Loucy (cell line): ENCODE measurements at regions not wholly inside any gene's neighbourhood (a gene's known extent, or its start where the extent isn't known, plus 50 kb on each side); places are given as distances from the start of the nearest gene placed in this dataset.
"Not testable (repeated sequence)": the region's sequence is repeated elsewhere in the genome, so short reads cannot be mapped to it uniquely, and the experiment has no call there.

Source experiments
- H2AFZ ChIP-seq: fragments of 200-600 bp; sonication (generic); 2 replicates; pipeline ENCODE4 v1.6.0; 2016; ENCODE audit warnings: antibody characterized with exemption, mild to moderate bottlenecking, low read length, moderate library complexity
- H3F3A ChIP-seq: fragments of 200-600 bp; 2 replicates; pipeline ENCODE4 v1.6.0; 2016; ENCODE audit warnings: antibody characterized with exemption, low read depth, mild to moderate bottlenecking
- H3K27me3 ChIP-seq: fragments of 200-600 bp; sonication (generic); 2 replicates; pipeline ENCODE4 v1.6.1; 2014; ENCODE audit warnings: low read length, mild to moderate bottlenecking; ENCODE audit not compliant: insufficient read depth, poor library complexity, severe bottlenecking
- H3K36me3 ChIP-seq: fragments of 200-600 bp; sonication (generic); 2 replicates; pipeline ENCODE4 v1.6.1; 2016; ENCODE audit warnings: low read length; ENCODE audit not compliant: insufficient read depth
- H3K4me1 ChIP-seq: fragments of 200-600 bp; sonication (generic); 2 replicates; pipeline ENCODE4 v1.5.1; 2014; ENCODE audit warnings: low read length, mild to moderate bottlenecking; ENCODE audit not compliant: insufficient read depth, poor library complexity, severe bottlenecking
- H3K4me2 ChIP-seq: fragments of 200-600 bp; sonication (generic); 2 replicates; pipeline ENCODE4 v1.6.0; 2014; ENCODE audit warnings: antibody characterized with exemption, low read length, low read depth, mild to moderate bottlenecking; ENCODE audit not compliant: poor library complexity, severe bottlenecking
- H3K4me3 ChIP-seq: fragments of 200-600 bp; sonication (generic); 2 replicates; pipeline ENCODE4 v1.5.1; 2014; ENCODE audit warnings: low read length, mild to moderate bottlenecking, mixed read lengths; ENCODE audit not compliant: poor library complexity, severe bottlenecking
- H3K79me2 ChIP-seq: fragments of 200-600 bp; sonication (generic); 2 replicates; pipeline ENCODE4 v1.6.1; 2014; ENCODE audit warnings: low read length; ENCODE audit not compliant: insufficient read depth
- H3K9ac ChIP-seq: fragments of 200-600 bp; sonication (generic); 2 replicates; pipeline ENCODE4 v1.6.0; 2014; ENCODE audit warnings: mild to moderate bottlenecking, low read depth, low read length, moderate library complexity; ENCODE audit not compliant: poor library complexity, severe bottlenecking
- H3K9me2 ChIP-seq: fragments of 200-600 bp; sonication (generic); replicated peaks from 2 replicates; pipeline ENCODE4 v1.6.1; 2016; ENCODE audit warnings: low read depth, low read length, mixed read lengths
- H3K9me3 ChIP-seq: fragments of 200-600 bp; sonication (generic); 2 replicates; pipeline ENCODE4 v1.6.1; 2014; ENCODE audit warnings: mild to moderate bottlenecking, antibody characterized with exemption, low read length, low read depth; ENCODE audit not compliant: insufficient read depth
- H4K20me1 ChIP-seq: fragments of 200-600 bp; sonication (generic); 2 replicates; pipeline ENCODE4 v1.6.0; 2014; ENCODE audit warnings: antibody characterized with exemption, low read length, mild to moderate bottlenecking; ENCODE audit not compliant: insufficient read depth, poor library complexity, severe bottlenecking
- CTCF ChIP-seq: fragments of 200-600 bp; sonication (generic); conservative IDR thresholded peaks from 2 replicates; pipeline ENCODE4 v1.5.1; 2014; ENCODE audit warnings: mild to moderate bottlenecking, antibody characterized with exemption, low read length
- EZH2phosphoT487 ChIP-seq: fragments of 200-600 bp; IDR thresholded peaks from 2 replicates; pipeline ENCODE4 v1.6.1; 2018; ENCODE audit warnings: antibody characterized with exemption, mild to moderate bottlenecking, moderate library complexity, borderline replicate concordance

DNA sequence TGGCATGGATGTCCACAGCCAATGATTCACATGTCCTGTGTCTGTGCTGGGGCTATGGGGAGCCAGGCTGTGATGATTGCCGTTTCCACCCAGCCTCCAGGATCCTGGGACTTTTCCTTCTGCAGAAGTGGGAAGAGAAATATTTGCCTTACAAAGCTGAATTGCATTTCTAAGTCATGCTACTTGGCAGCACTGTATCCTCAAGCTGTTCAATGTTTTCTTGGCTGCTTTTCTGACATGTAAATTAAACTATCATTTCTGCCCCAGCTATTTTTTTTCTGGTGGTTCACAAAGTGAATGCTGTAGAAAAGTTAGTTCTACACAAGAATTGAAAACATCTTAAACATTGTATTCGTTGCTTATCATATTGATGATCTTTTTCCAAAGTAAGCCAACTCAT, 51.9 kb upstream of the TCERG1L start:
- Histone ChIP-seq H3F3A (no peaks in the 10 kb centered on the region), H3K4me2 (no peak overlapping the region), H3K4me3 (no peak overlapping the region), H4K20me1 (no peaks in the 10 kb centered on the region), H3K27me3 (no peaks in the 10 kb centered on the region), H3K36me3 (no peaks in the 10 kb centered on the region), H3K9me3 (peaks cover 7% of the 10 kb centered on the region; the same call in 1 of the 2 replicates), H3K79me2 (no peaks in the 10 kb centered on the region), H3K4me1 (no peaks in the 10 kb centered on the region), H3K9ac (no peak overlapping the region), H2AFZ (no peak overlapping the region), H3K9me2 (no peaks in the 10 kb centered on the region)
- TF ChIP-seq EZH2phosphoT487: no peak
- no peak for TF ChIP-seq CTCF

DNA sequence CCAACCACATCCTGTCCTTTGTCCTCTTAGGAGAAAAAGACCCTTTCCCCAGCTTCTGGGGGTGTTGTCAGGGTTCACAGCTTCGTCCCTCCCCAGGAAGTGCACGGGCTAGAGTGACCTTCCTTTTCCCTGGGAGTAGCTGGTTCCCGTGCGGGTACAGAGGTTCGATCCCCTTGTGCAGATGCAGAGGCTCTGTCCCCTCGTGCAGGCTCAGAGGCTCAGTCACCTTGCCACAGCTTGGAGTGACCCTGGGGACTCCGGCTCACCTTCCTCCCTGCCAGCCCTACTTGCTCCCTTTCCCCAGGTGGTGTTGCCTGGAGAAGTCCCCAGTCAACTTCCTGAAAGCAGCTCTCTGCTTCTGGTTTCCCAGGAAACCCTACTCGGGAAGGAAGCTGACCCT, 60.0 kb upstream of the TCERG1L start:
- Histone ChIP-seq H3F3A (no peaks in the 10 kb centered on the region), H3K4me3 (no peak overlapping the region), H3K9me3 (peaks cover 11% of the 10 kb centered on the region; the same call in 1 of the 2 replicates), H3K79me2 (no peaks in the 10 kb centered on the region), H2AFZ (no peak overlapping the region), H3K27me3 (no peaks in the 10 kb centered on the region), H3K4me1 (no peaks in the 10 kb centered on the region), H4K20me1 (no peaks in the 10 kb centered on the region), H3K9ac (no peak overlapping the region), H3K9me2 (no peaks in the 10 kb centered on the region), H3K36me3 (no peaks in the 10 kb centered on the region), H3K4me2 (no peak overlapping the region)
- TF ChIP-seq EZH2phosphoT487 (no peak), CTCF (no peak)

- Histone ChIP-seq H3K36me3 (no peaks in the 10 kb centered on the region), H3K9ac (no peak overlapping the region), H2AFZ (no peak overlapping the region), H3K9me3 (no peaks in the 10 kb centered on the region; the same call in 1 of the 2 replicates), H3K4me1 (no peaks in the 10 kb centered on the region), H3K27me3 (no peaks in the 10 kb centered on the region), H3F3A (no peaks in the 10 kb centered on the region), H3K9me2 (no peaks in the 10 kb centered on the region), H4K20me1 (no peaks in the 10 kb centered on the region), H3K79me2 (no peaks in the 10 kb centered on the region), H3K4me2 (no peak overlapping the region), H3K4me3 (no peak overlapping the region)
- TF ChIP-seq EZH2phosphoT487: no peak
- no peak for TF ChIP-seq CTCF
Measured at GRCh38 chr10:131381576-131381975, 70.1 kb upstream of the TCERG1L start.

DNA sequence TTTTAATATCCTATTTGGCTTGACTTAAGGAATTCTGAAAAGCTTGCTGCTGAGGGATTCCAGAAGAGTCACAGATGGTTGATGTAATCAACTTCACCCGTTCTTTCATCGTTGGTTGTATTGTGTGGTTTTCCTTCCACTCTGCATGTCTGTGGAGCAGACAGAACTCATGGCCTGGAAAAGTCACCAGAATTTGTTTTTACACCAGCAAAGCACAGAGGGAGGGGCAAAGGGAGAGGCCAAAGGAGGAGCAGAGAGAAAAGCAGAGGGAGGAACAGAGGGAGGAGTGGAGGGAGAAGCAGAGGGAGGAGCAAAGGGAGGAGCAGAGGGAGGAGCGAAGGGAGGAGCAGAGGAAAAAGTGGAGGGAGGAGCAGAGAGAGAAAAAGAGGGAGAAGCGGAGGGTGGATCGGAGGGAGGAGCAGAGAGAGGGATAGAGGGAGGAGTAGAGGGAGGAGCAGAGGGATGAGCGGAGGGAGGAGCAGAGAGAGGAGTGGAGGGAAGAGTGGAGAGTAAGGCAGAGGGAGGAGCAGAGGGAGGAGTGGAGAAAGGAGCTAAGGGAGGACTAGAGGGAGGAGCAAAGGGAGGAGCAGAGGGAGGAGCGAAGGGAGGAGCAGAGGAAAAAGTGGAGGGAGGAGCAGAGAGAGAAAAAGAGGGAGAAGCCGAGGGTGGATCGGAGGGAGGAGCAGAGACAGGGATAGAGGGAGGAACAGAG, 73.8 kb upstream of the TCERG1L start:
- H2AFZ ChIP-seq, H4K20me1 ChIP-seq, H3F3A ChIP-seq, H3K9me3 ChIP-seq, H3K9me2 ChIP-seq, H3K4me3 ChIP-seq, H3K9ac ChIP-seq, H3K4me2 ChIP-seq, H3K79me2 ChIP-seq, H3K36me3 ChIP-seq, H3K27me3 ChIP-seq, H3K4me1 ChIP-seq: not testable (repeated sequence)
